Activated CD4-positive, alpha-beta T cell treated with anti-CD3 and anti-CD28 coated beads for 1 hour (primary cell): ENCODE measurements at regions not wholly inside any gene's neighbourhood (a gene's known extent, or its start where the extent isn't known, plus 50 kb on each side); places are given as distances from the start of the nearest gene placed in this dataset.
"Not testable (repeated sequence)": the region's sequence is repeated elsewhere in the genome, so short reads cannot be mapped to it uniquely, and the experiment has no call there.

Experiments
- DNase-seq: peaks from one replicate; pipeline ENCODE4 v3.0.0-alpha.2; 2020

- no peak for DNase-seq
Observed at GRCh38 chr6:4346659-4347333, 211.4 kb upstream of the ECI2 start.

GRCh38 chr6:4345543-4345942 lies 210.2 kb upstream of the ECI2 start:
- no peak for DNase-seq

- no peak for DNase-seq
Observed at GRCh38 chr6:4344317-4344899, 209.0 kb upstream of the ECI2 start.

GRCh38 chr6:4342407-4343137 lies 207.2 kb upstream of the ECI2 start:
- DNase-seq = no peak

GRCh38 chr6:4341078-4341797 lies 205.9 kb upstream of the ECI2 start:
- DNase-seq = no peak

GRCh38 chr6:4340544-4340943 lies 205.2 kb upstream of the ECI2 start:
- DNase-seq = no peak

- no peak for DNase-seq
Observed at GRCh38 chr6:4338884-4339283, 203.5 kb upstream of the ECI2 start.

- no peak for DNase-seq
Observed at GRCh38 chr6:4336778-4337442, 201.5 kb upstream of the ECI2 start.

GRCh38 chr6:4336084-4336483 lies 200.7 kb upstream of the ECI2 start:
- no peak for DNase-seq

- DNase-seq = not testable (repeated sequence)
Observed at GRCh38 chr6:4334158-4334740, 198.9 kb upstream of the ECI2 start.

GRCh38 chr6:4327841-4328240 lies 192.5 kb upstream of the ECI2 start:
- no peak for DNase-seq

GRCh38 chr6:4324746-4325145 lies 189.4 kb upstream of the ECI2 start:
- DNase-seq = no peak

- no peak for DNase-seq
Observed at GRCh38 chr6:4323322-4323721, 187.9 kb upstream of the ECI2 start.

GRCh38 chr6:4322846-4323309 lies 187.5 kb upstream of the ECI2 start:
- DNase-seq = no peak

- DNase-seq = no peak
Observed at GRCh38 chr6:4322134-4322845, 186.9 kb upstream of the ECI2 start.

- DNase-seq = no peak
Observed at GRCh38 chr6:4320860-4321259, 185.5 kb upstream of the ECI2 start.

- DNase-seq = no peak
Observed at GRCh38 chr6:4319981-4320683, 184.8 kb upstream of the ECI2 start.

- DNase-seq = no peak
Observed at GRCh38 chr6:4318321-4318720, 182.9 kb upstream of the ECI2 start.

- no peak for DNase-seq
Observed at GRCh38 chr6:4316867-4317400, 181.6 kb upstream of the ECI2 start.

- no peak for DNase-seq
Observed at GRCh38 chr6:4314201-4314707, 178.9 kb upstream of the ECI2 start.
